ENCODE measurements at regions not wholly inside any gene's neighbourhood (a gene's known extent, or its start where the extent isn't known, plus 50 kb on each side); places are given as distances from the start of the nearest gene placed in this dataset.

- TF ChIP-seq REST (IDR thresholded peaks at IDR 0.05; ENCODE audit: low read depth) (no peak), TCF12 (IDR thresholded peaks at IDR 0.05; ENCODE audit: low read depth) (no peak), TAF1 (IDR thresholded peaks at IDR 0.05; ENCODE audit: low read depth) (no peak), FOXM1 (IDR thresholded peaks at IDR 0.05; ENCODE audit: borderline replicate concordance, low read depth) (no peak)
Observed at GRCh38 chr2:56034258-56034657, 110.7 kb upstream of the EFEMP1 start.
